ENCODE measurements at regions not wholly inside any gene's neighbourhood (a gene's known extent, or its start where the extent isn't known, plus 50 kb on each side); places are given as distances from the start of the nearest gene placed in this dataset.

- H3K27me3 ChIP-seq (ENCODE audit: insufficient read depth): no peaks in the 10 kb centered on the region
- ChIA-PET POLR2A (no interaction called here), CTCF (no interaction called here)
- H3K36me3 ChIP-seq (replicated peaks in 1 of 2; ENCODE audit: control insufficient read depth in 1 of 2, insufficient read depth in 2 of 2, low read length in 1 of 2): no peaks in the 10 kb centered on the region
- no peaks in the 10 kb centered on the region for H3K4me1 ChIP-seq (ENCODE audit: control insufficient read depth in 1 of 2, insufficient read depth in 2 of 2, low read depth in 1 of 2, low read length in 1 of 2)
- H3K9me3 ChIP-seq: no peaks in the 10 kb centered on the region
- no peak overlapping the region for H3K27ac ChIP-seq (ENCODE audit: low read depth in 2 of 2, low read length in 1 of 2)
- TF ChIP-seq PBX3 (IDR thresholded peaks at IDR 0.05) (no peak), EP300 (IDR thresholded peaks at IDR 0.05; ENCODE audit: borderline replicate concordance in 1 of 2, low read depth in 1 of 2, low read length in 1 of 2) (no peak), NRF1 (IDR thresholded peaks at IDR 0.05; ENCODE audit: low read depth, low read length) (no peak), TAF1 (IDR thresholded peaks at IDR 0.05; ENCODE audit: borderline replicate concordance, low read depth, low read length) (no peak), MAX (IDR thresholded peaks at IDR 0.05; ENCODE audit: low read depth) (no peak), FOXM1 (IDR thresholded peaks at IDR 0.05; ENCODE audit: low read depth) (no peak), IRF3 (IDR thresholded peaks at IDR 0.05; ENCODE audit: low read depth, low read length) (no peak), USF1 (IDR thresholded peaks at IDR 0.05; ENCODE audit: borderline replicate concordance, low read depth) (no peak), FOXJ3 (CRISPR knock-in tag; IDR thresholded peaks at IDR 0.05) (no peak), POLR2AphosphoS5 (IDR thresholded peaks at IDR 0.05; ENCODE audit: low read depth, low read length) (no peak), NFIC (IDR thresholded peaks at IDR 0.05; ENCODE audit: borderline replicate concordance) (no peak), JUND (IDR thresholded peaks at IDR 0.05) (no peak), RXRA (IDR thresholded peaks at IDR 0.05; ENCODE audit: borderline replicate concordance, low read depth) (no peak), RAD21 (IDR thresholded peaks at IDR 0.05; ENCODE audit: low read length) (no peak), YY1 (IDR thresholded peaks at IDR 0.05; ENCODE audit: low read depth) (no peak), ELF1 (IDR thresholded peaks at IDR 0.05) (no peak)
- H3F3A ChIP-seq (replicated peaks; ENCODE audit: insufficient read depth): no peaks in the 10 kb centered on the region
- DNase-seq: no peak
- no peak overlapping the region for H3K4me2 ChIP-seq
- H4K20me1 ChIP-seq (ENCODE audit: insufficient read depth): no peaks in the 10 kb centered on the region
- H2AFZ ChIP-seq (ENCODE audit: low read depth): no peak overlapping the region
- no peak overlapping the region for H3K4me3 ChIP-seq (ENCODE audit: low read depth in 2 of 2, low read length in 1 of 2)
- no peaks in the 10 kb centered on the region for H3K79me2 ChIP-seq (ENCODE audit: insufficient read depth)
- WGBS (ENCODE audit: low lambda C conversion rate): 44% methylated on average over 3 of the region's 3 CpGs
- H3K9ac ChIP-seq: no peak overlapping the region
- H3K9me2 ChIP-seq: 0 out of 2 replicates have a peak, but pooled peaks cover 3% of the 10 kb centered on the region
Observed at GRCh38 chr2:49567811-49568600, 413.7 kb upstream of the FSHR start.

- no peaks in the 10 kb centered on the region for H3K36me3 ChIP-seq (replicated peaks in 1 of 2; ENCODE audit: control insufficient read depth in 1 of 2, insufficient read depth in 2 of 2, low read length in 1 of 2)
- H3K9me2 ChIP-seq: 0 out of 2 replicates have a peak, but pooled peaks cover 3% of the 10 kb centered on the region
- no peaks in the 10 kb centered on the region for H3K27me3 ChIP-seq (ENCODE audit: insufficient read depth)
- no peak overlapping the region for H2AFZ ChIP-seq (ENCODE audit: low read depth)
- ChIA-PET POLR2A (no interaction called here), CTCF (no interaction called here)
- H3K79me2 ChIP-seq (ENCODE audit: insufficient read depth): no peaks in the 10 kb centered on the region
- no peaks in the 10 kb centered on the region for H4K20me1 ChIP-seq (ENCODE audit: insufficient read depth)
- no peaks in the 10 kb centered on the region for H3F3A ChIP-seq (replicated peaks; ENCODE audit: insufficient read depth)
- no peak overlapping the region for H3K27ac ChIP-seq (ENCODE audit: low read depth in 2 of 2, low read length in 1 of 2)
- no peak overlapping the region for H3K9ac ChIP-seq
- H3K4me1 ChIP-seq (ENCODE audit: control insufficient read depth in 1 of 2, insufficient read depth in 2 of 2, low read depth in 1 of 2, low read length in 1 of 2): no peaks in the 10 kb centered on the region
- DNase-seq: no peak
- WGBS (ENCODE audit: low lambda C conversion rate): 42% methylated on average over 1 of the region's 1 CpG
- TF ChIP-seq FOXJ3 (CRISPR knock-in tag; IDR thresholded peaks at IDR 0.05): no peak
- TF ChIP-seq TAF1 (IDR thresholded peaks at IDR 0.05; ENCODE audit: borderline replicate concordance, low read depth, low read length): no peak
- no peak for TF ChIP-seq RCOR1 (IDR thresholded peaks at IDR 0.05; ENCODE audit: low read length)
- TF ChIP-seq TCF12 (IDR thresholded peaks at IDR 0.05): no peak
- TF ChIP-seq GABPA (IDR thresholded peaks at IDR 0.05; ENCODE audit: low read depth): no peak
- TF ChIP-seq MXI1 (IDR thresholded peaks at IDR 0.05; ENCODE audit: low read depth, low read length): no peak
- TF ChIP-seq FOXM1 (IDR thresholded peaks at IDR 0.05; ENCODE audit: low read depth): no peak
- TF ChIP-seq EZH2phosphoT487 (IDR thresholded peaks at IDR 0.05; ENCODE audit: borderline replicate concordance, low read depth): no peak
- TF ChIP-seq CHD2 (IDR thresholded peaks at IDR 0.05; ENCODE audit: low read length, partially characterized antibody): no peak
- TF ChIP-seq ELF1 (IDR thresholded peaks at IDR 0.05): no peak
- H3K4me3 ChIP-seq (ENCODE audit: low read depth in 2 of 2, low read length in 1 of 2): no peak overlapping the region
- no peak overlapping the region for H3K4me2 ChIP-seq
- H3K9me3 ChIP-seq: no peaks in the 10 kb centered on the region
Observed at GRCh38 chr2:49567021-49567420, 412.7 kb upstream of the FSHR start.

All from SK-N-SH (cell line).